ENCODE measurements at regions not wholly inside any gene's neighbourhood (a gene's known extent, or its start where the extent isn't known, plus 50 kb on each side); places are given as distances from the start of the nearest gene placed in this dataset.
"Not testable (repeated sequence)": the region's sequence is repeated elsewhere in the genome, so short reads cannot be mapped to it uniquely, and the experiment has no call there.

DNA sequence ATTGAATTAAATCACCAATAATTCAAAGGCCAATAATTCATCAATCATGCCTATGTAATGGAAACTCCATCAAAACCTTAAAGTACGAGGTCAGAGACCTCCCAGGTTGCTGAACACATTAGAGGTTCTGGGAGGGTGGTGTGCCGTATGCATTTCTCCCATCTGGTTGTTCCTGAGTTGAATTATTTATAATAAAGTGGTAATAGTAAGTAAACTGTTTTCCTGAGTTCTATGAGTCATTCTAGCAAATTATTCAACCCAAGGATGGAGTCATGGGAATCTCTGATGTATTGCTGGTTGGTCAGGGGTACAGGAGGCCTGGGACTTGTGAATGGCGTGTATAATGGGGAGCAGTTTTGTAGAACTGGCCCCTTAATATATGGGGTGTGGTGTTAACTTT lies 191.7 kb downstream of the CARTPT start:
- DNase-seq: no peak

GRCh38 chr5:71912021-71912420 lies 192.9 kb downstream of the CARTPT start:
- DNase-seq: no peak

- no peak for DNase-seq
These were observed 193.0 kb upstream of the MAP1B start for GRCh38 chr5:71914281-71914680.

GRCh38 chr5:71922584-71923106 lies 184.6 kb upstream of the MAP1B start:
- DNase-seq: no peak

DNA sequence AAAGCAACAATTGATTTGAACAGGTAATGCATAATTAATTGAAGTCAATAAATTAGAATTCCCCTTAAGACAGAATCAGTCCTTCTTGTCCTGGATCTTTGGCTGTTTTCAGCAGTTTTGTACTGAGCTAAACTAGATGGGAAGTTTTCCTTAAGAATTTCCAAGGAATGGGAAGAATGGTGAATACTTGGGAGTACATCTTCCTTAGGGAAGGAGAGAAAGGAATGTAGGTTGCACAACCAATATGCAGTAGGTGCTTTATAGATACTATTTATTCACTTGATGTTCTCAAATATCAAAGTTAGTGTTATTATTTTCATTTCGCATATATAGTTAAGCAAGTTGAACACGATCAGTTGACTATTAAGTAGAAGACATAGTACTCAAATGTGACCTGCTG lies 183.5 kb upstream of the MAP1B start:
- no peak for DNase-seq

DNA sequence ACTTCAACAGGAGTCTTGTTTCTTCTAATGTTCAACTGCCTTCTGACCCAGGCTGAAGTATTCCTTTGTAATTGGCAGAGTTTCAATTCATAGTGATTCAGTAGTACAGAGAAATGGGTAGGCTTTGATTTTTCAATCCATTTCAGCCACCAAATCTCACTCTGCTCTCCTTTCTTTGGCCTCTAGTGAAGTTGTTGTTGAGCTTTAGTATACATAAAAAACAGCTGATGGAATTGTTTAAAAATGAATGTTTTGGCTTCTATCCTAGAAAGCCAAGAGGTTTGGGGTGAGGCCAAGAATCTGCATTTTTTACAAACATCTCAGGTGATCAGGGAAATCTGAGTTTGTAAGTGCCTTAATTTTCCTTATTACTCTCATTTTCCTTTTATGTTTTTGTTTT lies 182.9 kb upstream of the MAP1B start:
- no peak for DNase-seq

GRCh38 chr5:71924980-71925379 lies 182.3 kb upstream of the MAP1B start:
- DNase-seq: no peak

- DNase-seq: no peak
These were observed 181.6 kb upstream of the MAP1B start for GRCh38 chr5:71925608-71926091.

DNA sequence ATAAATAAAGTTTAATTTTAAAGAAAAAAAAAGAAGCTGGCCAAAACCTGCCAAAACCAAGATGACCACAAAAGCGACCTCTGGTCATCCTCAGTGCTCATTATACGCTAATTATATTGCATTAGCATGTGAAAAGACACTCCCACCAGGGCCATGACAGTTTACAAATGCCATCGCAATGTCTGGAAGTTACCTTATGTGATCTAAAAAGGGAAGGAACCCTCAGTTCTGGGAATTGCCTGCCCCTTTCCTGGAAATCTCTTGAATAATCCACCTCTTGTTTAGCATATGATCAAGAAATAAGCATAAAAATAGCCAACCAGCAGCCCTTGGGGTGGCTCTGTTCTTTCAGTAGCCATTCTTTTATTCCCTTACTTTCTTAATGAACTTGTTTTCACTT lies 178.3 kb upstream of the MAP1B start:
- no peak for DNase-seq

DNA sequence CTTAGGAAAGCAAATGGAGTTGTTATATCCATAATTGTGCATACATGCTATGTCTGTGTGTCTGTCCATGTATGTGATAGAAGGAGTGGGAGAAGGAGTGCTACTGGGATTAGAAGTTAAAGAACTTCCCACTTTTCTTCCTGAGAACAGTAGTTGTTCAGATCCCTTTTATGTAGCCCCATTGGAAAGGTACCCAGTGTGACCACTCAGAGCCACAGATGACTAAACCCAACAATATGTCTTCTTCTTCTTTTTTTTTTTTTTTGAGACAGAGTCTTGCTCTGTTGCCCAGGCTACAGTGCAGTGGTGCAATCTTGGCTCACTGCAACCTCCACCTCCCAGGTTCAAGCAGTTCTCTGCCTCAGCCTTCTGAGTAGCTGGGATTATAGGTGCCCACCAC lies 176.7 kb upstream of the MAP1B start:
- DNase-seq: not testable (repeated sequence)

DNA sequence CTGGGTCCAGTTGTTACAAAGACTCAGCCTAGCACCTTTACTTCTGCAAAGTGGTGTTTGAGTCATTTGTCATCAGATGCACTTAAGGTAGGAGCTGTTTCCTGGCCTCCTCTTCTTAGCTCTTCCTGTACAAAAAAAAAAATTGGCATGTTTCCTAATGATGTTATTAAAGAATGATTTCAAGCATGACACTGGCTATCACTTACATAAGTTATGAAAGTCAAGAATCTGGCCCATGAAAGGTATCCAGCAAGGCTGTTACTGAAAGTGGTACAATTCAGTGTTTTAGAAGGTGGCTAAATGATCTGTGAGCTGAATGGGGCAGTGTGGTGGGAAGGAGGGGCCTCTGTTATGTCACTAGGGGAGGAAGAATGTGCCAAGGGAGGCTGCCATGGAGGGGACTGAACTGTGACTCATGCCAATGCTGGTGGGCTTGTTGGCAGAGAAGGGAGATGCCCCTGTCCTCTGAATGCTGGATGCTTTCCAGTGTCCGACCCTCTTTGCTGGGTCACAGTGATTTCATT lies 175.1 kb upstream of the MAP1B start:
- DNase-seq: no peak

DNA sequence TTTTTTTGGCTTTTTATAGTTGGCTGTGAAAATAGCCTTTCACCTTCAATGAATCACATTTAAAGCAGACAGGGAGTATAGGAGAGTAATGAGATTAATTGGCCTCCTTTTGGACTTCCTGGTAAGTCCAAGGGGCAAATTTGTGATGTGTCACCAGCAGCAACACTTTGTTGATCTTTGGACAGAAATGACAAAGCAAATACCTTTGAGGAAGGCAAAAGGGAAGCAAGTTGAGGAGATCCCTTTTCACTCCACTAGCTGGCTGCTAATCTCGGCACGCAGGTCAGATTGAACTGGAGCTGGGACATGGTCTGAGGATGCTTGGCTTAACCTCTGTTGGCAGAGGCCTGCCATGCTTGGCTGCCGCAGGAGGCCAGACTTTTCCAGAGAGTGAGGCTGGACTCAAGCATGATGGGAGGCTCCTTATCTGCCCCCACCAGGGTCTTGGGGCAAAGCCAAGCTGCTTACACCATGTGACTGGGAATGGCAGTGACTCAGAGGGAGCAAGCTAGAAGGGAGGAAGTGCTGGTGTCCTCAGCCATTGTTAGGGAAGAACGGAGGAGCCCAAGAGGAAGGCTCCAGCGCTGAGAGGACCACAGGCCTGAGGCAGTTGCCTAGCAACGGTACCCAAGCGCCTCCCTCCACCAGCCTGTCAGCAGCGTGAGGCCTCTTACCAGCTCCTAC lies 174.5 kb upstream of the MAP1B start:
- DNase-seq: no peak

- DNase-seq: no peak
These were observed 173.0 kb upstream of the MAP1B start for GRCh38 chr5:71934322-71934721.

DNA sequence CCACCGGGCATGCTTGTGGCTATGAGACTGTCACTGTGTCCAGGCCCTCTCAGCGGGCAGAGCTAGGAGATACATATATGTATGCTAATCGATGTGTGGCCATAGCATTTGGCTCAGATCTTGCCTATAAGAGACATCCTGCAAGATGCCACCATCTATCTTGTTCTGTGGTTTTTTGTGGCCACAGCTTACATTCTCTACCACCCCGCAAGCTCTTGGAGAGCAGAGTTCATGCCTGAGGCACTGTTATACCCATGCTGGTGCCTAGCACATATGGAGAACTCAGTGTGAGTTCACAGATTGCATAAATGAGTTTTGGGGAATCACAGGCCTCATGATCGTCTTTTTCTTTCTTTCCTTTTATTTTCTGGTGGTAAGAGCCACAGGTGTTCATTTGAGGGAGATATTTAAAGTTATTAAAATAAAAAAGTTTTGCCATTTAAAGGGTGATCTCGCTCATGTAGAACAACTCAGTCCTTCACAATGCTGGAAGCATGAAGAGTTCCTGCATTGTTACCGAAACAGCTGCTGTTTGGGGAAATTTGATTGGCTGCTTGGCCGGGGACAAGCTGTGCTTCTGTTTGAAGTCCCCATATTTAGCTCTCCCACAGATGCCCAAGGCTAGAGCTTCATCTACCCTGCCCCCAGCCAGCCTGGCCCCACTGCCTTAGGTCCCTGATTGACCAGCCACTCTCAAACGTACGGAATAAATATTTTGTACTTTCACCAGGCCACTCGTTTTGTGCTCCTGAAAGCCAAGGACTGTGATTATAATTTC lies 169.2 kb upstream of the MAP1B start:
- no peak for DNase-seq

- DNase-seq: no peak
These were observed 168.4 kb upstream of the MAP1B start for GRCh38 chr5:71938895-71939294.

DNA sequence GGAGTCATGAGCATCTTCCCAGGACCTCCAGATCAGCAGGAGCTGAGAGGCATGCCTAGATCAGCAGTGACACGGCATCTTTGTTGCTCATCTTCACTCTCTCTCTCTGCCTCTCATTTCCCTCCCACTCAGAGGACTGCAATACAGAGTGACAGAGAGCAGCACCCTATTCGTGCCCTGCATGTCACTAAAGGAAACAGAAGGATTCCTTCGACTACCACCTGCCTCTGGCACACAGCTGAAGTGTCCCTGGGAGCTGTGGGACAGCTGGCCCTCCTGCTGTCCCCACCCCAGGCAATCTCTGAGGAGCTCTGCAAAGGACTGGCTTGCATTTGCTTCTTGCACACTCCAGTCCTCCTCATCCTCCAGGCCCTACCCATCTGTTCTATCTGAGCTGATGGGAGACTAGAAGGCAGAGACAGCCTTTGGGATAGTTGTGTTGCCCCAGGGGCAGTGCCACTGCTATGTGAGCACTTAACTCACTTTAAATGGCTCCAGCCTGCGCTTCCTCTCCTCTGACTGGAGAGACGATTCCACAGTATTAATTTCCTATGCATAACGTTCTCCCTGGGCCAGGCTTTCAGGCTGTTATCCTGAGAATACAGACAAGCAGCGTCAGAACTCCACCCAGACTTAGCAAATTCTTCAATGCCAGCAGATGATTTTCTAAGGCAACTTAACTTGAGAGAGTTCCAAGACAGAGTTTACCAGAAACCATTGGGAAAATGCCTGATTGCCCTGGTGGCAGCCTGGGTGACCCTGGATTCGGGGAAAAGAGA lies 167.6 kb upstream of the MAP1B start:
- no peak for DNase-seq

GRCh38 chr5:71943874-71944273 lies 163.4 kb upstream of the MAP1B start:
- no peak for DNase-seq

DNA sequence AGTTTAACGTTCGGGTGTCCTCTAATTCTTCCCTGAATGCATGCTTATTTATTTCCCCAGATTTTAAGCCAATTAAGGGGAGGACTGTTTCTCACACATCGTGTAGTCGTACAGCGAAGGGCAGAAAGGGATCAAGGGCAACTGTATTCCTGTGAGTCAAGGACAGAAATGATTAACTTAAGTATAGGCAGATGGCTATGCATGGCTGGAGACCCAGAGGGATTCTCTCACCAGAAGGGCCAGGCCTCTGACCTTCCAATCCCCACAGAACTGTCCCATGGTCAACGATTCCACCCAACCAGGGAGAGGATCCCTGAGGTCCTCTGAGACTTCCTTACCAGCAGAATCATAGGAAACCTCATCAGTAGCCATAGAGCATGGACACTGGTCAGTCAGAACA lies 161.8 kb upstream of the MAP1B start:
- no peak for DNase-seq

DNA sequence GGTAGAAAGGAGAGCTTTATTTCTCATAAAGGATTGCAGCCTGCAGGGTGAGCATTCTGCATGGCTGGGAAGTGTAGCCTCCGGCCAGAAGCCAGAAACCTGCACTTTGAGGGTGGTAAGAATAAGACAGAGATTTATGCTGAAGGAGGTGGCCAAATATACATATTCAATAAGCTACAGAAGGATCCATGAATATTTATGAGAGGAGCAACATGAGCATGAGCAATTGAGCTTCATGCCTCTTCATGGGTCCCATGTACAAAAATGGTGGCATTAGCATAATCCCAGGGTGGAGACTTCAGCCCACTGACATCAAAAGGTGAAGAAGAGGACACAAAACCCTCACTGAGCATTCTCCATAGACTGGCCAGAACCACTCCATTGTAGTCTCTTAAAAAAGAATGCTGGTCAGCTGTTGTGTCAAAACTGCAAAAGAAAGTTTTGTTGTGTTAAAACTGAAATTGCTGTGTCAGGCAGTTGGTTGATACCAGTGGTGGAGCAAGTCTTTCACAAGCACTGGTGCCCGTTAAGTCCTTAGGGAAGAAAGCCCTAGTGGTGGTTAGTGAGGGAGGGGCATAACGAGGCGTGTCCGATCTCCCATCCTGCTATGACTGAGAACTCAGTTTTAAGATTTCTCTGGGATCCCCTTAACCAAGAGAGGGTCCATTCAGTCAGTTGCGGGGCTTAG lies 160.8 kb upstream of the MAP1B start:
- no peak for DNase-seq

DNA sequence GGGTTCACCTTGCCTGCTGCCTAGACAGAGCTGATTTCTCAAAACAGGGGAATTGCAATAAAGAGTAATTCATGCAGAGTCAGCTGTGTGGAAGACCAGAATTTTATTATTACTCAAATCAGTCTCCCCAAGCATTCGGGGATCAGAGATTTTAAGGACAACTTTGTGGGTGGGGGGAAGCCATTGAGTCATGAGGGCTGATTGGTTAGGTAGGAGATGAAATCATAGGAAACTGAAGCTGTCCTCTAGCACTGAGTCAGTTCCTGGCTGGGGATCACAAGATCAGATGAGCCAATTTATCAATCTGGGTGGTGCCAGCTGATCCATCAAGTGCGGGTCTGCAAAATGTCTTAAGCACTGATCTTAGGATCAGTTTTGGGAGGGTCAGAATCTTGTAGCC lies 159.1 kb upstream of the MAP1B start:
- DNase-seq: peak; percentile 3

- DNase-seq: no peak
These were observed 157.5 kb upstream of the MAP1B start for GRCh38 chr5:71949772-71950171.

GRCh38 chr5:71953866-71954265 lies 153.4 kb upstream of the MAP1B start:
- no peak for DNase-seq

GRCh38 chr5:71954329-71954728 lies 152.9 kb upstream of the MAP1B start:
- DNase-seq: no peak

Measured in activated CD4-positive, alpha-beta T cell treated with anti-CD3 and anti-CD28 coated beads for 48 hours (primary cell).